ENCODE measurements at regions not wholly inside any gene's neighbourhood (a gene's known extent, or its start where the extent isn't known, plus 50 kb on each side); places are given as distances from the start of the nearest gene placed in this dataset.

GRCh38 chr9:88767504-88767790 is 223.8 kb upstream of the S1PR3 start:
- DNase-seq: no peak

- no peak for DNase-seq
These were observed 218.7 kb upstream of the S1PR3 start for GRCh38 chr9:88772575-88772974.

- no peak for DNase-seq
These were observed 218.1 kb upstream of the S1PR3 start for GRCh38 chr9:88773126-88773525.

DNA sequence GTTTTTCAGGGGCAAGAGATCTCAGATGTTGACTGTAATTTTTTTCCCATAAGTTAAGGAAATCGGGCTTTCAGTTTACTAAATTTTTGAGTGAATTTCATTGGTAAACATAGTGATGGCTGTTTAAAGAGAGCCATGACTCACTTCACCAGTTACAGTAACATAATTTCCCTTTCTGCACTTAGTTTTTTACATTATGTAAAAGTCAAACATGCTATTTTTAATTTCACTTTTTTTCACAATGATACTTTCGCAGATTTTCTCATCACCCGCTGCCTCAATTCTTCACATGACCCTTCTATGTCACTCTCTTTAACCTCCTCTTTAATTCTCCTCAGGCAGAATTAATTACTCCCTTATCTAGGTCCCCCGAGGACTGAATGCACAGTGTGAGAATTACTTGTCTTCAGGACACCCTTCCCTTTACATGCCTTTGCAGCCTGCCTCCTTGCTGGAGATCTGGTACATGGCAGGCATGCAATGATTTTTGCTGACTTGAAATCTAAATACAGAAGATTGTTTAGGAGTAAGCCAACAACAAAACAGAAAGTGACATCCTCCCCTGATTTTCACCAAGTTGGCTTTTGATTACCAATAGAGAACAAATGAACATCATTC is 217.5 kb upstream of the S1PR3 start:
- no peak for DNase-seq

DNA sequence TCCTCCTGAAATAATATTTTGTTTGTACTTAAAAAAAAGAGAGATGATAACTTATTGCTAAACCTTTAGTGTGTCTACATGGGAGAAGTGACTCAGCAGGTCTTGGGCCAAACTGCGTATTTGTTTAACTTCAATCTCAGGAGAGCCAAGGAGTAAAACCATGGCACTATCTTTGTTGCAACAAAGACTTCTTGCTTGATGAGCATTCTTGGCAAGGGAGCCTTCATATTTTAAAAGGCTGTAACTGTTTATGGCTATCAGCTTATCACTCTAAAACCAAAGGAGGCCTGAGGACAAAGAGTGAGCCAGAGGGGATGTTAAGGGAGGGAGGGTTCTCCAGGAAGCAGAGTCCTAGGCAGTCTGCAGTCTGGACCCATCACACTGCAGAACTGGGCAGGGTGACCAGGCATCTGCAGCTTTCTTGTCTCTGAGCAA is 216.2 kb upstream of the S1PR3 start:
- no peak for DNase-seq

DNA sequence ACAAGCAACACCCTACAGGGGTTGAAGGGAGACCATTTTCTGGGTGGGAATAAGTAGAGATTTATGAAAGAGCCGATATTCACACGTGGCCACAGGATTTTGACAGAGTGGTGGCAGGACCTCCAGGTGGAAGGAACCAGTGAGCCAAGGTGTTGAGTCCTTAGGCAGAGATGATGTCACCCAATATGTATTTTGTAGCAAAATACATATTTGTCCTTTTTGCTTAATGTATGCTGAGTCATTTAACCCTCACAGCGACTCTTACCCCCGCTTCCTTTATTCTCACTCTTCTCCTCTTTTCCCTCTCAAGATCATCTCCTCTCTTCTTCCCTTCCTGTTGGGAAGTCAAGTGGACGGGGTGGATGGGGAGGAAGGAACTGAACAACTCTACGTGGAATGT is 215.7 kb upstream of the S1PR3 start:
- DNase-seq: no peak

- no peak for DNase-seq
These were observed 215.3 kb upstream of the S1PR3 start for GRCh38 chr9:88775966-88776365.

- no peak for DNase-seq
These were observed 214.4 kb upstream of the S1PR3 start for GRCh38 chr9:88776717-88777497.

GRCh38 chr9:88777498-88778312 is 213.6 kb upstream of the S1PR3 start:
- DNase-seq: no peak

GRCh38 chr9:88781628-88782391 is 209.5 kb upstream of the S1PR3 start:
- no peak for DNase-seq

GRCh38 chr9:88782931-88783710 is 208.1 kb upstream of the S1PR3 start:
- DNase-seq: no peak

- no peak for DNase-seq
These were observed 207.6 kb upstream of the S1PR3 start for GRCh38 chr9:88783711-88784083.

- no peak for DNase-seq
These were observed 206.3 kb upstream of the S1PR3 start for GRCh38 chr9:88784960-88785359.

DNA sequence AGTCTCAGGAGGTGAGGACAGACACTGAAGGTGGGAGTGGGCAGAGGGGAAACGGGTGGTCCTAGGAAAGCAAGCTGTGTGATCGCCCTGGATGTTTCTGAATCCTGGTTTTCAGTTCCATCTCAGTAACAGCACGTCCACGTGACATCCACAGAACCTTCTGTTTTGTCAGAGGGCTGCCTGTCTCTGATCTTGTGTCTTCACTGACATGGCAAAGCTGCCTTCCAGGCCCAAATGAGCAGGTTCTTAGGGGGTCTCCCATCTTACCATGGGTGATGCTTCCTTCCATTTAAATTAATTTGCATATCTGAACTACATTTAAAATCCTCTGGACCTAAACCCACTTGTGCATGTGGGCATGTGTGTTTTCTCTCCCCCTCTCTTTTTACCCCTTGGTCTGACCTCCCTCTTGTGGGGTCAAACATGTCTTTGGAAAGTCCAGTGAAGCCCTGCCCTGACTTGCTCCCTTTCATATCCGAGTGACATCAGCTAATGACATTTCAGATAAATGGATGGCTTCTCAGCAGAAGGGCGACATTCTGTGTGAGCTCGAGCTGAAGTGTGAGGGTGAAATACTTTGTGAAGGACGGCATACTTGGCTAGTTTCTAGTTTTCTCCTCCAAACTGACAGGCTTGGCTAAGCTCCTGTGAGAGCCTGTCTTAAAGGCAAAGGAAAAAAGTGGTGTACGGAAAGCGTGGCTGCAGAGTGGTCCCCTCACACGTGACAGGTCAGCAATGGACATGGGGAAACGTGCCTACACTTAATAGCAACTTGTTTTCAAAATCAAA is 204.8 kb upstream of the S1PR3 start:
- DNase-seq: no peak

GRCh38 chr9:88789785-88790184 is 201.5 kb upstream of the S1PR3 start:
- DNase-seq: no peak

DNA sequence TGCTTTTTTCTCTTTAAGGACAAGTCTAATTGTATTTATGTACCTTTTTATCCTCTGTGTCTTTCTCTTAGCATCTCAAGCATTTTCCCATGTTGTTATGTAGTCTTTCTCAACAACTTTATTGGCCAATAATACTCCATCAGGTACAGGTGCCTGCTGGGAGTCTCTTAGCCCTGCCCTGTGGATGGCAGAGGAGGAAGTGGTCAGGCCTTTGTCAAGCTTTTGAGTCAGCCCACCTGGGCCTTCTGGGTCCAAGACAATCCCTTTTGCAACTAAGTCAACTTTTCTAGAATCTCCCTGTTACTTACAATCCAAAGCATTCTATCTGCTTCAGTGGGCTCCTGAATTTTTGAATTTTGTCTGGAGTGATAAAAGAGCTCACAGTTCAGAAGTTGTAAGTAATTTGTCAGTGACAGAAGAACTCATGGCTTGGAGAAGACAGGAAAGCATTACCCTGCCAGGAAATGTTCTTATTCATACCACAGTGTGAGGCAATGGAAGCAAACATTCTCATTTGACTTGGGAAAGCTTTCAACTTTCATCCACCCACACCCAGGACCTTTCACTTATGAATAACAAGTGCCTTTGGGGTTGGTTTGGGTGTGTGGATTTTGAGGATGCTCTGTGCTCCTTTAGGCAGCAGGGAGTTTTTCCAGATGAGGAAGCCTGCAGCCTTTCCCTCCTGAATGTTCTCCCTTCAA is 200.0 kb upstream of the S1PR3 start:
- no peak for DNase-seq

DNA sequence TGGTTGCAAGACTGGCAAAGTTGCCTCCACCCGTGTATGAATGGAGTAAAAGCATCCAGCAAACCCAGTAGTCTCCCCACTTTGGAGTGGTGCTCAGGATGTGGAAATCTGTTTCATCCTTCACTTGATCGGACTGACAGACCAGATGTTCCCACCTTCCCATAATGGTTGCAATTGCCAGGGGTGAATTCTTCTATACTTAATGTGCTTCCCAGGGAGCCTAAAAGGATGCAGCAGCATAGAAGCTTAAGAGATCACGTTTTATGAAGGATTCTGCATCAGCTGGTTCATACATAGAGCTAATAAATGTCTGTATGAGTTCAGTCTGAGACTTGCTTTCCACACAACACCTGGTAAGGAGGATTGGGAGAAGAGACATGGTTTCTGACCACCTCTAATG is 198.8 kb upstream of the S1PR3 start:
- no peak for DNase-seq

DNA sequence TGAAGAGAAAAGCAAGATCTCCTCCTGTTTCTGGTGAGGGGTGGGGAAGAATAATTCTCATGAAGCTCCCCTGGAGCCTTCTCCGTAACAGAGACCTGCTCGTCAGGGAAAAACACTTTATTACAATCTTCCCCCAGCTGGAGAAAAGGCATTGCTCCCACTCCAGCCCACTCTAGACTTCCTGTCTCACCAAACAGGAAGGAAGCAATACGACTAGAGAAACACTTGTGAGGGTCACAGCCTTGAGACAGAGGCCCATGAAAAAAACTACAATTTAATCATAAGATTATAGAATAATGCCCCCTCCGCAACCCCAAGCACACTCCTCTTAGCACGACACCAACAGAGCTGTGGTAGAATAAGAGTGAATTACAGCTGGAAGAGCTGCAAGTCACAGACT is 197.2 kb upstream of the S1PR3 start:
- no peak for DNase-seq

DNA sequence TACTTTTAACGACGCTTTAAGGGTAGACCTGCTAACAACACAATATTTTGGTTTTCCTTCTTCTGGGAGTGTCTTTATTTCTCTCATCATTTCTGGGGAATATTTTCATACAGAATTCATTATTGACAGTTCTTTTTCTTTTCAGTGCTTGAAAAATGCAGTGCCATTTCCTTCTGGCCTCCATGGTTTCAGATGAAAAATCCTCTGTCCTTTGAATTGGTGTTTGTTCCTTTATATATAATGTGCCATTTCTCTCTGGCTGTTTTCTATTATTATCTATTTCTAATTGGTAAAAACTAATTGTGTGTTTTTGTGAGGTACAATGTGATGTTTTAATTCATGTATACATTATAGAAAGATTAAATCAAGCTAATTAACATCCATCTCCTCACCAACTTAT is 194.3 kb upstream of the S1PR3 start:
- no peak for DNase-seq

GRCh38 chr9:88798476-88798875 is 192.8 kb upstream of the S1PR3 start:
- no peak for DNase-seq

Measured in NCI-H446 treated with DMSO at 0.1 percent for 48 hours (cell line).